Osteocyte (in vitro differentiated cells): ENCODE measurements at regions not wholly inside any gene's neighbourhood (a gene's known extent, or its start where the extent isn't known, plus 50 kb on each side); places are given as distances from the start of the nearest gene placed in this dataset. TPM values are rescaled to one million over a fixed set of nuclear protein-coding genes. Genes with fewer than 3 reads are reported as not detected.
"Not testable (repeated sequence)": the region's sequence is repeated elsewhere in the genome, so short reads cannot be mapped to it uniquely, and the experiment has no call there.

ENCODE experiments used
- DNase-seq: peaks from one replicate; pipeline ENCODE4 v3.0.0; 2021; ENCODE audit warnings: mixed read lengths; ENCODE audit not compliant: unreplicated experiment; ENCODE audit errors: extremely low spot score
- H3K27ac Mint-ChIP-seq: one replicate; pipeline ENCODE4 v1.8.0; 2021; ENCODE audit warnings: mild to moderate bottlenecking, mixed read lengths; ENCODE audit not compliant: unreplicated experiment
- H3K27me3 Mint-ChIP-seq: one replicate; pipeline ENCODE4 v1.8.0; 2021; ENCODE audit warnings: mixed read lengths; ENCODE audit not compliant: unreplicated experiment
- H3K36me3 Mint-ChIP-seq: one replicate; pipeline ENCODE4 v1.8.0; 2021; ENCODE audit warnings: mixed read lengths; ENCODE audit not compliant: unreplicated experiment
- H3K4me1 Mint-ChIP-seq: one replicate; pipeline ENCODE4 v1.8.0; 2021; ENCODE audit warnings: mixed read lengths; ENCODE audit not compliant: unreplicated experiment
- H3K4me3 Mint-ChIP-seq: one replicate; pipeline ENCODE4 v1.8.0; 2021; ENCODE audit warnings: mild to moderate bottlenecking, moderate library complexity, mixed read lengths; ENCODE audit not compliant: unreplicated experiment
- H3K9me3 Mint-ChIP-seq: one replicate; pipeline ENCODE4 v1.8.0; 2021; ENCODE audit warnings: mixed read lengths; ENCODE audit not compliant: unreplicated experiment
- microRNA-seq: library from miRNA; unstranded; fragments of <30 nt; microRNA quantifications from one replicate; pipeline ENCODE4 v1.1.0, GENCODE V29; 2020; ENCODE audit not compliant: unreplicated experiment
- TF ChIP-seq, protein P1 (sequence below): fragments of 200-600 bp; sonication (generic); IDR thresholded peaks from 2 replicates; pipeline ENCODE4 v1.5.0; 2021; ENCODE audit warnings: antibody characterized with exemption, mild to moderate bottlenecking, moderate library complexity

DNA sequence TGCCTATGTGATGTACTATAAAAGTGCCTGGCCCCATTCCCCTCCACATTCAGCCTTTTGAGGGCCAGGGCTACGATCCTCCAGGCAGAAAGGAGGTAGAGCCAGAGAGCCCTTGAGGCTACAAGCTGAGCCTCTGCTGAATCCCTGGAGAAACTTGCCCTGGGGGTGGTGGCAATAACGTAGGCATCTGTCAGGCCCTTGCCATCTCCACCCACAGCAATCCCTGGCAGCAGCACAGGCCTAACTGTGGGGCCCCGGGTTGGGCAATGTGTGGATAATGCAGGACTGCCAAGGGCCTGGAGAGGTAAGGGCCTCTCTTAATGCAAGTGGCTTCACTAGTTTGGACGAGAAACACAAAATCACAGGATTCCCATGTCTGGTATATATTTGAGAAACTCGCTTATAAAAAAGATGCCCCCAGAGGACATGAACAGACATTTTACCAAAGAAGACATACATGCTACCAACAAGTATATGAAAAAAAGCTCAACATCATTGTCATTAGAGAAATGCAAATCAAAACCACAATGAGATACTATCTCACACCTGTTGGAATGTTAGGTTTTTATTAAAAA is 99.0 kb downstream of the QRSL1 start:
- Mint-ChIP-seq H3K27ac (no peak overlapping the region), H3K4me3 (no peak overlapping the region), H3K27me3 (peaks cover 27% of the 10 kb centered on the region), H3K9me3 (no peaks in the 10 kb centered on the region), H3K4me1 (peaks cover 4% of the 10 kb centered on the region), H3K36me3 (no peaks in the 10 kb centered on the region)
- TF ChIP-seq, protein P1, sequence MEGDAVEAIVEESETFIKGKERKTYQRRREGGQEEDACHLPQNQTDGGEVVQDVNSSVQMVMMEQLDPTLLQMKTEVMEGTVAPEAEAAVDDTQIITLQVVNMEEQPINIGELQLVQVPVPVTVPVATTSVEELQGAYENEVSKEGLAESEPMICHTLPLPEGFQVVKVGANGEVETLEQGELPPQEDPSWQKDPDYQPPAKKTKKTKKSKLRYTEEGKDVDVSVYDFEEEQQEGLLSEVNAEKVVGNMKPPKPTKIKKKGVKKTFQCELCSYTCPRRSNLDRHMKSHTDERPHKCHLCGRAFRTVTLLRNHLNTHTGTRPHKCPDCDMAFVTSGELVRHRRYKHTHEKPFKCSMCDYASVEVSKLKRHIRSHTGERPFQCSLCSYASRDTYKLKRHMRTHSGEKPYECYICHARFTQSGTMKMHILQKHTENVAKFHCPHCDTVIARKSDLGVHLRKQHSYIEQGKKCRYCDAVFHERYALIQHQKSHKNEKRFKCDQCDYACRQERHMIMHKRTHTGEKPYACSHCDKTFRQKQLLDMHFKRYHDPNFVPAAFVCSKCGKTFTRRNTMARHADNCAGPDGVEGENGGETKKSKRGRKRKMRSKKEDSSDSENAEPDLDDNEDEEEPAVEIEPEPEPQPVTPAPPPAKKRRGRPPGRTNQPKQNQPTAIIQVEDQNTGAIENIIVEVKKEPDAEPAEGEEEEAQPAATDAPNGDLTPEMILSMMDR = no peak
- DNase-seq = no peak

DNA sequence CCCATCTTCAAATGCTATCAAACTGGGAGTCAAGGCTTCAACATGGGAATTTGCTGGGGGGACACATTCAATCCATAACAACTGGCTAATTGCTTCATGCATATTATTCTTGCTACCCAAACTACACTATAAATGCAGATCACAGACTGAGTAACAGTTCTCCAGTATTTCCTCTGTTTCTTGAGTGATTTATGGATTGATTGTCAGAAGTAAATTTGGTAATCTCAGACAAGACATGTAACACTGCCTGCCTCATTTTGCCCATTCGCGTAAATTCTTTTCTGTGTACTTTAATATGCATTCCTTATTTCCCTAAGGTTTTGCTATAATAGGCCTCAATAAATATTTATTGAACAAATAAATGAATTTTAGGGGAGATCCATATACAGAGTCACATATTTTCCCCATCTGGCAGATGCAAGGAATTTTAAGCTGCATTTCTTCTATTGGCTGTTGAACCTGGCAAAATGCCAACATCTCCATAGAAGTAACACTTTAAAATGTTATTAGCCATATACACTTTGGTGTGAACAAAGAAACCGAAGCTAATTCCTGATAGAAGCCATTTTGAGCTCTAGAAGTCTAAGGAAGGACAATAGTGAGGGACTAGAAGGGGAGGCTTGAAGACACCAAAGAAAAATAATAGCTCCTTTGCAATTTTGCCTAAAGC is 98.2 kb downstream of the QRSL1 start:
- H3K27me3 Mint-ChIP-seq = peaks cover 24% of the 10 kb centered on the region
- no peak for DNase-seq
- H3K4me3 Mint-ChIP-seq = no peak overlapping the region
- TF ChIP-seq, protein P1 = no peak
- H3K27ac Mint-ChIP-seq = no peak overlapping the region
- H3K9me3 Mint-ChIP-seq = no peaks in the 10 kb centered on the region
- peaks cover 4% of the 10 kb centered on the region for H3K4me1 Mint-ChIP-seq
- no peaks in the 10 kb centered on the region for H3K36me3 Mint-ChIP-seq

- H3K9me3 Mint-ChIP-seq = no peaks in the 10 kb centered on the region
- peaks cover 4% of the 10 kb centered on the region for H3K4me1 Mint-ChIP-seq
- no peak overlapping the region for H3K4me3 Mint-ChIP-seq
- no peak for DNase-seq
- H3K27ac Mint-ChIP-seq = no peak overlapping the region
- peaks cover 5% of the 10 kb centered on the region for H3K27me3 Mint-ChIP-seq
- TF ChIP-seq, protein P1 = no peak
- H3K36me3 Mint-ChIP-seq = no peaks in the 10 kb centered on the region
Observed at GRCh38 chr6:106724848-106725247, 95.5 kb downstream of the QRSL1 start.

- no peaks in the 10 kb centered on the region for H3K36me3 Mint-ChIP-seq
- H3K4me1 Mint-ChIP-seq = peaks cover 4% of the 10 kb centered on the region
- no peaks in the 10 kb centered on the region for H3K27me3 Mint-ChIP-seq
- no peaks in the 10 kb centered on the region for H3K9me3 Mint-ChIP-seq
- DNase-seq = no peak
- TF ChIP-seq, protein P1 = no peak
- no peak overlapping the region for H3K4me3 Mint-ChIP-seq
- no peak overlapping the region for H3K27ac Mint-ChIP-seq
Observed at GRCh38 chr6:106724337-106724736, 95.0 kb downstream of the QRSL1 start.

- H3K27me3 Mint-ChIP-seq, H3K4me1 Mint-ChIP-seq, DNase-seq, H3K27ac Mint-ChIP-seq, H3K36me3 Mint-ChIP-seq, H3K4me3 Mint-ChIP-seq, H3K9me3 Mint-ChIP-seq: not testable (repeated sequence)
Observed at GRCh38 chr6:106723419-106723818, 94.0 kb downstream of the QRSL1 start.

GRCh38 chr6:106721189-106721588 is 91.8 kb downstream of the QRSL1 start:
- not testable (repeated sequence) for DNase-seq, H3K27me3 Mint-ChIP-seq, H3K27ac Mint-ChIP-seq, H3K36me3 Mint-ChIP-seq, H3K9me3 Mint-ChIP-seq, H3K4me1 Mint-ChIP-seq, H3K4me3 Mint-ChIP-seq

Small RNAs in the stretch of these regions (microRNA-seq; reads per million reads assigned to microRNA genes)
- gene MIR587 = not detected
